Tibial artery (tissue), 4 donors: ENCODE measurements at regions not wholly inside any gene's neighbourhood (a gene's known extent, or its start where the extent isn't known, plus 50 kb on each side); places are given as distances from the start of the nearest gene placed in this dataset.

Experiments used
- DNase-seq, 2 donors: peaks; one replicate each; pipeline ENCODE4 v3.0.0-alpha.2; 2019
- H3K27ac ChIP-seq, 2 donors: fragments of 200-600 bp; sonication (generic) in 1 of 2; 1 replicate in 1 of 2; 2 replicates in 1 of 2; pipeline ENCODE4 v1.5.1; 2018 to 2019; ENCODE audit warnings: mild to moderate bottlenecking in 1 of 2
- H3K27me3 ChIP-seq, 2 donors: fragments of 200-600 bp; sonication (generic) in 1 of 2; one replicate each; pipeline versions ENCODE4 v1.5.1 to v1.6.0; 2016 to 2019
- H3K36me3 ChIP-seq, 3 donors: fragments of 200-600 bp; sonication (generic) in 2 of 3; one replicate each; pipeline ENCODE4 v1.5.1; 2016 to 2019; ENCODE audit warnings: mild to moderate bottlenecking in 2 of 3
- H3K4me1 ChIP-seq, 4 donors: fragments of 200-600 bp; sonication (generic) in 2 of 4; 1 replicate in 3 of 4; 2 replicates in 1 of 4; pipeline ENCODE4 v1.5.1; 2016 to 2019
- H3K4me3 ChIP-seq, 2 donors: fragments of 200-600 bp; sonication (generic) in 1 of 2; 1 replicate in 1 of 2; 2 replicates in 1 of 2; pipeline ENCODE4 v1.5.1; 2018 to 2019; ENCODE audit warnings: mild to moderate bottlenecking in 2 of 2
- H3K9me3 ChIP-seq, 3 donors: fragments of 200-600 bp; sonication (generic) in 1 of 3; one replicate each; pipeline ENCODE4 v1.5.1; 2016 to 2019
- CTCF ChIP-seq, 2 experiments: fragments of 200-600 bp in 1 of 2; fragments of 450-650 bp in 1 of 2; IDR thresholded peaks; one replicate each; pipeline ENCODE4 v1.5.1; 2017 to 2019; ENCODE audit warnings: antibody characterized with exemption in 2 of 2, mild to moderate bottlenecking in 1 of 2, moderate library complexity in 1 of 2
- intact Hi-C: fragments of 100-400 bp; cut with DNase I; formaldehyde crosslinking; loops from one replicate; pipeline ENCODE4 v1.15.0; 2023; ENCODE audit warnings: low total_unique reads

- intact Hi-C loops = no loop called here
- no peaks in the 10 kb centered on the region for H3K27me3 ChIP-seq
- no peak for TF ChIP-seq CTCF (IDR thresholded peaks at IDR 0.05)
- peaks cover 0 to 18% (median 14%) of the 10 kb centered on the region in 4 donors for H3K4me1 ChIP-seq
- no peak overlapping the region for H3K4me3 ChIP-seq
- H3K36me3 ChIP-seq = no peaks in the 10 kb centered on the region
- H3K9me3 ChIP-seq = no peaks in the 10 kb centered on the region
- DNase-seq = no peak
- H3K27ac ChIP-seq = no peak overlapping the region
These were observed 126.2 kb upstream of the SH3BP4 start for GRCh38 chr2:234825616-234826015.

- H3K27me3 ChIP-seq = no peaks in the 10 kb centered on the region
- peaks cover 0 to 18% (median 14%) of the 10 kb centered on the region in 4 donors for H3K4me1 ChIP-seq
- DNase-seq = peak; percentile 59 to 71
- H3K27ac ChIP-seq = peak overlapping the region; percentile 45 to 48
- no peak for TF ChIP-seq CTCF (IDR thresholded peaks at IDR 0.05)
- H3K4me3 ChIP-seq = no peak overlapping the region
- H3K36me3 ChIP-seq = no peaks in the 10 kb centered on the region
- intact Hi-C loops = no loop called here
- no peaks in the 10 kb centered on the region for H3K9me3 ChIP-seq
These were observed 127.9 kb upstream of the SH3BP4 start for GRCh38 chr2:234823877-234824376.

- Histone ChIP-seq H3K36me3 (no peaks in the 10 kb centered on the region), H3K9me3 (no peaks in the 10 kb centered on the region), H3K4me1 (peaks cover 0 to 18% (median 14%) of the 10 kb centered on the region in 4 donors), H3K27ac (peak overlapping the region; percentile 45 to 48), H3K4me3 (no peak overlapping the region), H3K27me3 (no peaks in the 10 kb centered on the region)
- no peak for TF ChIP-seq CTCF (IDR thresholded peaks at IDR 0.05)
- intact Hi-C loops = no loop called here
- peak in 1 of 2 donors; percentile 54 for DNase-seq
These were observed 128.5 kb upstream of the SH3BP4 start for GRCh38 chr2:234823196-234823876.

- no peak for TF ChIP-seq CTCF (IDR thresholded peaks at IDR 0.05)
- DNase-seq = no peak
- H3K4me3 ChIP-seq = no peak overlapping the region
These were observed 129.8 kb upstream of the SH3BP4 start for GRCh38 chr2:234821946-234822475.

GRCh38 chr2:234818937-234819336, 132.9 kb upstream of the SH3BP4 start:
- H3K27ac ChIP-seq = no peak overlapping the region
- H3K36me3 ChIP-seq = no peaks in the 10 kb centered on the region
- H3K4me1 ChIP-seq = peaks cover 0 to 9% (median 9%) of the 10 kb centered on the region in 4 donors
- intact Hi-C loops = no loop called here
- no peaks in the 10 kb centered on the region for H3K9me3 ChIP-seq
- no peaks in the 10 kb centered on the region for H3K27me3 ChIP-seq
- H3K4me3 ChIP-seq = no peak overlapping the region
- DNase-seq = no peak
- TF ChIP-seq CTCF (IDR thresholded peaks at IDR 0.05) = no peak

More at GRCh38 chr2:234821946-234822475, 129.8 kb upstream of the SH3BP4 start:
- Histone ChIP-seq H3K27me3 (no peaks in the 10 kb centered on the region), H3K9me3 (no peaks in the 10 kb centered on the region), H3K36me3 (no peaks in the 10 kb centered on the region), H3K27ac (no peak overlapping the region), H3K4me1 (peaks cover 0 to 18% (median 14%) of the 10 kb centered on the region in 4 donors)
- intact Hi-C loops = no loop called here
